ENCODE measurements at regions not wholly inside any gene's neighbourhood (a gene's known extent, or its start where the extent isn't known, plus 50 kb on each side); places are given as distances from the start of the nearest gene placed in this dataset.

DNA sequence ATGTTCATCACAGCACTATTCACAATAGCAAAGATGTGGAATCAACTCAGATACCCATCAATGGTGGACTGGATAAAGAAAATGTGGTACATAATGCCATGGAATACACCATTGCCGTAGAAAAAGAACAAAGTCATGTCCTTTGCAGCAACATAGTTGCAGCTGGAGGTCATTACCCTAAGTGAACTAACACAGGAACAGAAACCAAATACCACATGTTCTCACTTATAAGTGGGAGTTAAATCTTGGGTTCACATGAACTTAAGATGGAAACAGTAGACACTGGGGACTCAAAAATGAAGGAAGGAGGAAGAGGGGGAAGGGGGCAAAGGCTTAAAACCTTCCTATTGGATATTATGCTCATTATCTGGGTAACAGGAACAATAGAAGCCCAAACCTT lies 228.1 kb upstream of the RAB6C start:
- Histone ChIP-seq H3K27ac (ENCODE audit: low read depth in 2 of 2, low read length in 1 of 2) (no peak overlapping the region), H3K79me2 (ENCODE audit: insufficient read depth) (no peaks in the 10 kb centered on the region), H3K4me1 (ENCODE audit: control insufficient read depth in 1 of 2, insufficient read depth in 2 of 2, low read depth in 1 of 2, low read length in 1 of 2) (no peaks in the 10 kb centered on the region), H3K4me2 (no peak overlapping the region), H3K9me2 (no peaks in the 10 kb centered on the region), H4K20me1 (ENCODE audit: insufficient read depth) (no peaks in the 10 kb centered on the region), H3K36me3 (replicated peaks in 1 of 2; ENCODE audit: control insufficient read depth in 1 of 2, insufficient read depth in 2 of 2, low read length in 1 of 2) (no peaks in the 10 kb centered on the region), H3F3A (replicated peaks; ENCODE audit: insufficient read depth) (no peaks in the 10 kb centered on the region), H3K27me3 (ENCODE audit: insufficient read depth) (no peaks in the 10 kb centered on the region), H3K9me3 (no peaks in the 10 kb centered on the region), H2AFZ (ENCODE audit: low read depth) (no peak overlapping the region), H3K4me3 (ENCODE audit: low read depth in 2 of 2, low read length in 1 of 2) (no peak overlapping the region), H3K9ac (no peak overlapping the region)
- ChIA-PET CTCF (interaction anchor here (2.1 kb wide), 1 partner anchor 12 kb away, joined by 5 read pairs; no protein-coding TSS in a partner anchor), POLR2A (no interaction called here)
- TF ChIP-seq SIN3A (IDR thresholded peaks at IDR 0.05; ENCODE audit: borderline replicate concordance, low read depth, low read length) (no peak), FOXJ3 (CRISPR knock-in tag; IDR thresholded peaks at IDR 0.05) (no peak)
- 24% methylated on average over 1 of the region's 1 CpG for WGBS (ENCODE audit: low lambda C conversion rate)
- no peak for DNase-seq

DNA sequence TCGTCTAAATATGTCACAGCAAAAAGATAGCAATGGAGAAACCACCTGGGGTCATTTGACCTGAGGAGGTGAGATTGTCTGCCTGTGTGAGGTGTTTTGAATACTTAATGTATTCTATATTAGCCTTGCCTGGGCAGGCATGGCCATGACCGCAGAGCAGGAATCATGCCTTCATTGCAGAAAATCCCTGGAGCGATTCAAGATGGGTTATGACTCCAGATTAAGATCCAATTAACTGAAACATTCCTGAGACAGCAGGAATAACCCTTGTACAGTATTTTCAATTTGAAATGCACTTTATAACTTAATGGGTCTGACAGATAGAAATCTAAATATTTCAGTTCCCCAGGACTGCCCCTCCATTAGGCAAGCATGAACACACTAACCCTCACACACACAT lies 227.3 kb upstream of the RAB6C start:
- POLR2A ChIA-PET, result no interaction called here
- Histone ChIP-seq H3K9me2 (no peaks in the 10 kb centered on the region), H3K4me2 (no peak overlapping the region), H4K20me1 (ENCODE audit: insufficient read depth) (no peaks in the 10 kb centered on the region), H3F3A (replicated peaks; ENCODE audit: insufficient read depth) (no peaks in the 10 kb centered on the region), H3K27me3 (ENCODE audit: insufficient read depth) (no peaks in the 10 kb centered on the region), H3K27ac (ENCODE audit: low read depth in 2 of 2, low read length in 1 of 2) (no peak overlapping the region), H3K4me3 (ENCODE audit: low read depth in 2 of 2, low read length in 1 of 2) (no peak overlapping the region), H3K79me2 (ENCODE audit: insufficient read depth) (no peaks in the 10 kb centered on the region), H3K4me1 (ENCODE audit: control insufficient read depth in 1 of 2, insufficient read depth in 2 of 2, low read depth in 1 of 2, low read length in 1 of 2) (no peaks in the 10 kb centered on the region), H3K9ac (no peak overlapping the region), H2AFZ (ENCODE audit: low read depth) (no peak overlapping the region), H3K36me3 (replicated peaks in 1 of 2; ENCODE audit: control insufficient read depth in 1 of 2, insufficient read depth in 2 of 2, low read length in 1 of 2) (no peaks in the 10 kb centered on the region), H3K9me3 (no peaks in the 10 kb centered on the region)
- CTCF ChIA-PET, result interaction anchor here (2.1 kb wide), 1 partner anchor 13 kb away, joined by 5 read pairs; no protein-coding TSS in a partner anchor
- no peak for DNase-seq
- WGBS (ENCODE audit: low lambda C conversion rate), result 13% methylated on average over 3 of the region's 3 CpGs
- TF ChIP-seq EP300 (IDR thresholded peaks at IDR 0.05; ENCODE audit: borderline replicate concordance in 1 of 2, low read depth in 1 of 2, low read length in 1 of 2) (no peak), RFX5 (IDR thresholded peaks at IDR 0.05; ENCODE audit: low read length) (no peak), NRF1 (IDR thresholded peaks at IDR 0.05; ENCODE audit: low read depth, low read length) (no peak)
- TF ChIP-seq, protein P1, sequence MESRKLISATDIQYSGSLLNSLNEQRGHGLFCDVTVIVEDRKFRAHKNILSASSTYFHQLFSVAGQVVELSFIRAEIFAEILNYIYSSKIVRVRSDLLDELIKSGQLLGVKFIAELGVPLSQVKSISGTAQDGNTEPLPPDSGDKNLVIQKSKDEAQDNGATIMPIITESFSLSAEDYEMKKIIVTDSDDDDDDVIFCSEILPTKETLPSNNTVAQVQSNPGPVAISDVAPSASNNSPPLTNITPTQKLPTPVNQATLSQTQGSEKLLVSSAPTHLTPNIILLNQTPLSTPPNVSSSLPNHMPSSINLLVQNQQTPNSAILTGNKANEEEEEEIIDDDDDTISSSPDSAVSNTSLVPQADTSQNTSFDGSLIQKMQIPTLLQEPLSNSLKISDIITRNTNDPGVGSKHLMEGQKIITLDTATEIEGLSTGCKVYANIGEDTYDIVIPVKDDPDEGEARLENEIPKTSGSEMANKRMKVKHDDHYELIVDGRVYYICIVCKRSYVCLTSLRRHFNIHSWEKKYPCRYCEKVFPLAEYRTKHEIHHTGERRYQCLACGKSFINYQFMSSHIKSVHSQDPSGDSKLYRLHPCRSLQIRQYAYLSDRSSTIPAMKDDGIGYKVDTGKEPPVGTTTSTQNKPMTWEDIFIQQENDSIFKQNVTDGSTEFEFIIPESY (IDR thresholded peaks at IDR 0.05; ENCODE audit: borderline replicate concordance, low read depth), result no peak

DNA sequence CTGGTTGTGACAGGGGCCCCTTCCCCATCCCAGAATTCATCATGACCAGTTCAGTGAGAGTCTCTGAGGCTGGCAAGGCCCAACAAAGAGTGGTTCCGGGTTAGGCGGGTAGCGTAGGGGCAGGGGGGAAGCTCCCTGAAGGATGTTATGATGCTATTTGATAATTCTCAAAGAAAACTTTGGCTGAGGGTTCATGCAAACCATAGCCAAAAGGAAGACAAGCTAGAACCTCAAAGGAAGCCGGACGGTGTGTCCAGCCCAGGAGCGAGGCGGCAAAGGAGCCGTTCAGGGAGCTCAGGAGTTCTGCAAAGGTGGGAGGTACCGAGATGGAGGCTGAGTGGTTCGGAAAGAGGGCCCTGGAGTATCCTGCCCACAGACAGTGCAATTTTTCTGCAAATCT lies 226.8 kb upstream of the RAB6C start:
- Histone ChIP-seq H2AFZ (ENCODE audit: low read depth) (no peak overlapping the region), H3F3A (replicated peaks; ENCODE audit: insufficient read depth) (no peaks in the 10 kb centered on the region), H3K4me2 (no peak overlapping the region), H3K9ac (no peak overlapping the region), H3K27ac (ENCODE audit: low read depth in 2 of 2, low read length in 1 of 2) (no peak overlapping the region), H3K36me3 (replicated peaks in 1 of 2; ENCODE audit: control insufficient read depth in 1 of 2, insufficient read depth in 2 of 2, low read length in 1 of 2) (no peaks in the 10 kb centered on the region), H3K9me3 (no peaks in the 10 kb centered on the region), H4K20me1 (ENCODE audit: insufficient read depth) (no peaks in the 10 kb centered on the region), H3K4me3 (ENCODE audit: low read depth in 2 of 2, low read length in 1 of 2) (no peak overlapping the region), H3K79me2 (ENCODE audit: insufficient read depth) (no peaks in the 10 kb centered on the region), H3K9me2 (no peaks in the 10 kb centered on the region), H3K4me1 (ENCODE audit: control insufficient read depth in 1 of 2, insufficient read depth in 2 of 2, low read depth in 1 of 2, low read length in 1 of 2) (peaks cover 0 to 1% of the 10 kb centered on the region in 2 experiments; a peak in 1 of 4 replicates), H3K27me3 (ENCODE audit: insufficient read depth) (no peaks in the 10 kb centered on the region)
- 53% methylated on average over 10 of the region's 10 CpGs for WGBS (ENCODE audit: low lambda C conversion rate)
- no peak for DNase-seq
- ChIA-PET CTCF (interaction anchor here (1.3 to 2.1 kb wide), 2 partner anchors 11 to 13 kb away, joined by 3 to 5 read pairs; no protein-coding TSS in a partner anchor), POLR2A (no interaction called here)
- TF ChIP-seq JUND (IDR thresholded peaks at IDR 0.05) (no peak), NRF1 (IDR thresholded peaks at IDR 0.05; ENCODE audit: low read depth, low read length) (no peak), GATA2 (CRISPR knock-in tag; IDR thresholded peaks at IDR 0.05) (no peak), TEAD4 (IDR thresholded peaks at IDR 0.05; ENCODE audit: borderline replicate concordance, insufficient read depth) (no peak), MEF2A (IDR thresholded peaks at IDR 0.05; ENCODE audit: borderline replicate concordance, low read depth) (no peak), MXI1 (IDR thresholded peaks at IDR 0.05; ENCODE audit: low read depth, low read length) (no peak)
- TF ChIP-seq, protein P2, sequence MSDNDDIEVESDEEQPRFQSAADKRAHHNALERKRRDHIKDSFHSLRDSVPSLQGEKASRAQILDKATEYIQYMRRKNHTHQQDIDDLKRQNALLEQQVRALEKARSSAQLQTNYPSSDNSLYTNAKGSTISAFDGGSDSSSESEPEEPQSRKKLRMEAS (IDR thresholded peaks at IDR 0.05; ENCODE audit: low read depth), result no peak
- TF ChIP-seq, protein P3, sequence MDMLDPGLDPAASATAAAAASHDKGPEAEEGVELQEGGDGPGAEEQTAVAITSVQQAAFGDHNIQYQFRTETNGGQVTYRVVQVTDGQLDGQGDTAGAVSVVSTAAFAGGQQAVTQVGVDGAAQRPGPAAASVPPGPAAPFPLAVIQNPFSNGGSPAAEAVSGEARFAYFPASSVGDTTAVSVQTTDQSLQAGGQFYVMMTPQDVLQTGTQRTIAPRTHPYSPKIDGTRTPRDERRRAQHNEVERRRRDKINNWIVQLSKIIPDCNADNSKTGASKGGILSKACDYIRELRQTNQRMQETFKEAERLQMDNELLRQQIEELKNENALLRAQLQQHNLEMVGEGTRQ (IDR thresholded peaks at IDR 0.05; ENCODE audit: borderline replicate concordance, low read depth, low read length), result no peak

All from SK-N-SH (cell line).